Gastroesophageal sphincter (tissue), 3 donors: ENCODE measurements at regions not wholly inside any gene's neighbourhood (a gene's known extent, or its start where the extent isn't known, plus 50 kb on each side); places are given as distances from the start of the nearest gene placed in this dataset.

Experiments
- CTCF ChIP-seq, 4 experiments: fragments of 200-600 bp in 2 of 4; fragments of 450-650 bp in 2 of 4; sonication (generic) in 1 of 4; IDR thresholded peaks; one replicate each; pipeline ENCODE4 v1.5.1; 2017 to 2019; ENCODE audit warnings: antibody characterized with exemption in 4 of 4, mild to moderate bottlenecking in 2 of 4, moderate library complexity in 2 of 4
- POLR2A ChIP-seq, 2 donors: fragments of 450-650 bp; IDR thresholded peaks; one replicate each; pipeline ENCODE4 v1.6.1; 2017; ENCODE audit warnings: antibody characterized with exemption in 2 of 2, mild to moderate bottlenecking in 2 of 2, moderate library complexity in 1 of 2

DNA sequence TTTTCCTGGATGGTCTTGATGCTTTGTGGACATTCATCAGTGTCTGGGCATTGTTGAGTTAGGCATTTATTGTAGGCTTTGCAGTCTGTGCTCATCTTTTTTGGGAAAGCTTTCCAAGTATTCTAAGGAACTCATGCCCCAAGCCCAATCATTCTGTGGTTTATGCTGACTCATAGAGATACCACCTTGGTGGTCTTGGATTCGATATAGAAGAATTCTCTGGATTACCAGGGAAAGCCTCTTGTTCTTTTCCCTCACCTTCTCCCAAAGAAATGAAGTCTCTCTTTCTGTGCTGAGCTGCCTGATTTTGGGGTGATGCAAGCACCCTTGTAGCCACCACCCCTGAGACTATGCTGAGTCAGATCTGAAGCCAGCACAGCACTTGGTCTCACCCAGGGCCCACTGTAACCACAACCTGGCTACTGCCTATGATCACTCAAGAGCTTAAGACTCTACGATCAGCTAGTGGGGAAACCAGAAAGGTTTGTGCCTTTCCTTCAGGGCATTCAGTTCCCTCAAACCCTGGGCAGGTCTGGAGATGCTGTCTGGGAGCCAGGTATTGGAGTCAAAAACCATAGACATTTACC is 422.6 kb downstream of the NUF2 start:
- TF ChIP-seq CTCF (IDR thresholded peaks at IDR 0.05) (no peak), POLR2A (IDR thresholded peaks at IDR 0.05) (no peak)
